GM23248 (cell line): ENCODE measurements at regions not wholly inside any gene's neighbourhood (a gene's known extent, or its start where the extent isn't known, plus 50 kb on each side); places are given as distances from the start of the nearest gene placed in this dataset.

ENCODE experiments used
- EZH2 ChIP-seq: fragments of 200-600 bp; sonication (generic); IDR thresholded peaks from 2 replicates; pipeline ENCODE4 v1.6.1; 2018; ENCODE audit warnings: antibody characterized with exemption, mild to moderate bottlenecking; ENCODE audit not compliant: insufficient read depth, poor library complexity, severe bottlenecking
- EZH2phosphoT487 ChIP-seq: fragments of 200-600 bp; sonication (generic); IDR thresholded peaks from 2 replicates; pipeline ENCODE4 v1.6.1; 2018; ENCODE audit warnings: antibody characterized with exemption, moderate library complexity, mild to moderate bottlenecking, low read depth; ENCODE audit not compliant: insufficient read depth

- TF ChIP-seq EZH2 = no peak
- TF ChIP-seq EZH2phosphoT487 = no peak
These were observed 290.8 kb upstream of the MC4R start for GRCh38 chr18:60663060-60663989.
